ENCODE measurements at regions not wholly inside any gene's neighbourhood (a gene's known extent, or its start where the extent isn't known, plus 50 kb on each side); places are given as distances from the start of the nearest gene placed in this dataset.

GRCh38 chr20:24382743-24383142 is 86.7 kb upstream of the SYNDIG1 start:
- H3K36me3 ChIP-seq: no peaks in the 10 kb centered on the region
- H3K9me3 ChIP-seq (ENCODE audit: low read depth): no peaks in the 10 kb centered on the region
- H3K4me3 ChIP-seq: no peak overlapping the region
- DNase-seq (ENCODE audit: low read depth in 1 of 2, low spot score in 1 of 2): peak in 1 of 2 donors; percentile 66
- H3K4me1 ChIP-seq (ENCODE audit: low read depth): no peaks in the 10 kb centered on the region
- peaks cover 17% of the 10 kb centered on the region for H3K27me3 ChIP-seq
- no peak overlapping the region for H3K27ac ChIP-seq
- TF ChIP-seq, protein P1, sequence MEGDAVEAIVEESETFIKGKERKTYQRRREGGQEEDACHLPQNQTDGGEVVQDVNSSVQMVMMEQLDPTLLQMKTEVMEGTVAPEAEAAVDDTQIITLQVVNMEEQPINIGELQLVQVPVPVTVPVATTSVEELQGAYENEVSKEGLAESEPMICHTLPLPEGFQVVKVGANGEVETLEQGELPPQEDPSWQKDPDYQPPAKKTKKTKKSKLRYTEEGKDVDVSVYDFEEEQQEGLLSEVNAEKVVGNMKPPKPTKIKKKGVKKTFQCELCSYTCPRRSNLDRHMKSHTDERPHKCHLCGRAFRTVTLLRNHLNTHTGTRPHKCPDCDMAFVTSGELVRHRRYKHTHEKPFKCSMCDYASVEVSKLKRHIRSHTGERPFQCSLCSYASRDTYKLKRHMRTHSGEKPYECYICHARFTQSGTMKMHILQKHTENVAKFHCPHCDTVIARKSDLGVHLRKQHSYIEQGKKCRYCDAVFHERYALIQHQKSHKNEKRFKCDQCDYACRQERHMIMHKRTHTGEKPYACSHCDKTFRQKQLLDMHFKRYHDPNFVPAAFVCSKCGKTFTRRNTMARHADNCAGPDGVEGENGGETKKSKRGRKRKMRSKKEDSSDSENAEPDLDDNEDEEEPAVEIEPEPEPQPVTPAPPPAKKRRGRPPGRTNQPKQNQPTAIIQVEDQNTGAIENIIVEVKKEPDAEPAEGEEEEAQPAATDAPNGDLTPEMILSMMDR (IDR thresholded peaks at IDR 0.05; ENCODE audit: low read depth, low read length): no peak

GRCh38 chr20:24382331-24382730 is 87.1 kb upstream of the SYNDIG1 start:
- Histone ChIP-seq H3K36me3 (no peaks in the 10 kb centered on the region), H3K9me3 (ENCODE audit: low read depth) (no peaks in the 10 kb centered on the region), H3K27me3 (peaks cover 13% of the 10 kb centered on the region), H3K4me1 (ENCODE audit: low read depth) (no peaks in the 10 kb centered on the region), H3K4me3 (no peak overlapping the region), H3K27ac (no peak overlapping the region)
- TF ChIP-seq, protein P1 (IDR thresholded peaks at IDR 0.05; ENCODE audit: low read depth, low read length): no peak
- DNase-seq (ENCODE audit: low read depth in 1 of 2, low spot score in 1 of 2): no peak

- Histone ChIP-seq H3K36me3 (no peaks in the 10 kb centered on the region), H3K9me3 (ENCODE audit: low read depth) (no peaks in the 10 kb centered on the region), H3K4me1 (ENCODE audit: low read depth) (no peaks in the 10 kb centered on the region), H3K27me3 (peaks cover 11% of the 10 kb centered on the region), H3K27ac (no peak overlapping the region), H3K4me3 (no peak overlapping the region)
- DNase-seq (ENCODE audit: low read depth in 1 of 2, low spot score in 1 of 2): no peak
- TF ChIP-seq, protein P1 (IDR thresholded peaks at IDR 0.05; ENCODE audit: low read depth, low read length): no peak
Measured at GRCh38 chr20:24381886-24382285, 87.5 kb upstream of the SYNDIG1 start.

DNA sequence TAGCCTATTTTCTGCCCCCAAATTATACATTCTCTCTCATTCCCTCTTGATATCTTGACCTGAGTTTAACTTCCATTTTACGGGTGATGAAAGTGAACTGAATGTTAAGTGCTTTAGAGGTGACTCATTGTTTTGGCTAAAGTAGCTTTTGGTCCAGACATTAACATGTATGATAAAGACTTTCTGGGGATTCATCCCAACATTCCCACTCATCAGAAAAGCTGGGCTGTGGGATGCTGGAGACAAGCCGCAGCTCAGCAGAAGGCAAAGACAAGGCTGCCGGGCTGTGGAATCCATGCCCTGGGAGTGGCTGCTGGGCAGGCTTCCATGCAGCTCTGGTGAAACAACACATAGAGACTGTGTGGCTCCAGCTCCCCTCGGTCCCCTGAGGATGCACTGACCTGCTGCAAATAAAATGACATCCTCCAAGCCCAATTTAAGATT is 89.9 kb upstream of the SYNDIG1 start:
- Histone ChIP-seq H3K9me3 (ENCODE audit: low read depth) (no peaks in the 10 kb centered on the region), H3K4me1 (ENCODE audit: low read depth) (no peaks in the 10 kb centered on the region), H3K4me3 (no peak overlapping the region), H3K27ac (no peak overlapping the region), H3K27me3 (peaks cover 4% of the 10 kb centered on the region), H3K36me3 (no peaks in the 10 kb centered on the region)
- peak in 1 of 2 donors; percentile 67 for DNase-seq (ENCODE audit: low read depth in 1 of 2, low spot score in 1 of 2)
- TF ChIP-seq, protein P1 (IDR thresholded peaks at IDR 0.05; ENCODE audit: low read depth, low read length): no peak

- Histone ChIP-seq H3K27ac (no peak overlapping the region), H3K9me3 (ENCODE audit: low read depth) (no peaks in the 10 kb centered on the region), H3K4me1 (ENCODE audit: low read depth) (no peaks in the 10 kb centered on the region), H3K4me3 (no peak overlapping the region), H3K36me3 (no peaks in the 10 kb centered on the region), H3K27me3 (peaks cover 4% of the 10 kb centered on the region)
- TF ChIP-seq, protein P1 (IDR thresholded peaks at IDR 0.05; ENCODE audit: low read depth, low read length): no peak
- no peak for DNase-seq (ENCODE audit: low read depth in 1 of 2, low spot score in 1 of 2)
Measured at GRCh38 chr20:24378661-24379483, 90.6 kb upstream of the SYNDIG1 start.

All from cardiac muscle cell (in vitro differentiated cells and primary cell).